ENCODE measurements at regions not wholly inside any gene's neighbourhood (a gene's known extent, or its start where the extent isn't known, plus 50 kb on each side); places are given as distances from the start of the nearest gene placed in this dataset.

- no peak for DNase-seq
Measured at GRCh38 chr1:91092503-91092902, 70.7 kb upstream of the ZNF644 start.

- DNase-seq, result no peak
Measured at GRCh38 chr1:91091812-91092211, 70.0 kb upstream of the ZNF644 start.

- DNase-seq, result no peak
Measured at GRCh38 chr1:91080650-91081049, 58.8 kb upstream of the ZNF644 start.

- DNase-seq, result no peak
Measured at GRCh38 chr1:91078859-91079258, 57.0 kb upstream of the ZNF644 start.

GRCh38 chr1:91076834-91077233 lies 55.0 kb upstream of the ZNF644 start:
- DNase-seq, result no peak

- no peak for DNase-seq
Measured at GRCh38 chr1:91075233-91076135, 53.6 kb upstream of the ZNF644 start.

GRCh38 chr1:91073299-91073698 lies 51.5 kb upstream of the ZNF644 start:
- DNase-seq, result no peak

- DNase-seq, result no peak
Measured at GRCh38 chr1:91071838-91072237, 50.0 kb upstream of the ZNF644 start.

Data from NCI-H446 treated with DMSO at 0.1 percent for 48 hours (cell line).